MM.1S (cell line): ENCODE measurements at regions not wholly inside any gene's neighbourhood (a gene's known extent, or its start where the extent isn't known, plus 50 kb on each side); places are given as distances from the start of the nearest gene placed in this dataset.

Source experiments
- EZH2 ChIP-seq: fragments of 300-600 bp; sonication (generic); optimal IDR thresholded peaks from 2 replicates; pipeline ENCODE3; 2017; ENCODE audit warnings: low read depth, mild to moderate bottlenecking, antibody characterized with exemption, low read length, mixed read lengths
- TF ChIP-seq, protein P1 (sequence below): fragments of 300-600 bp; sonication (generic); IDR thresholded peaks from 2 replicates; pipeline ENCODE4 v1.5.1; 2016; ENCODE audit warnings: antibody characterized with exemption, low read length, mixed read lengths

DNA sequence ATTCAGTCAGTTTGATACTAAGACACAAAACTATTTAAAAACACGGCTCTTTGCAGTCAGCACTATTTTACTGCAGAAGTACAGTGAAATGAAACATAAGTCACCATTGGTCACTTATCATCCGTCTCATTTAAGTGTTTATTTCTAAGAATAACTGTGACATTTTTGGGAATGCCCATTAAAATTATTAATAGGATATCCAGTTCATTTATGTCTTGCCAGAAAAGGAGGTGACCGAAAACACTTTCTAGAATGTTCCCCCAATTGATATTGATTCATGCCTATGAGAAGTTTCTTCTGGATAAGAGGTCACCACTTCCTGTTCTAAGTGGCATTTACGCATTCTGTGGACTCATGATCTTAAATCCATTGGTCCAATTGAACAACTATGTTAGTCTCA lies 477.3 kb downstream of the LIG4 start:
- no peak for TF ChIP-seq EZH2
- TF ChIP-seq, protein P1, sequence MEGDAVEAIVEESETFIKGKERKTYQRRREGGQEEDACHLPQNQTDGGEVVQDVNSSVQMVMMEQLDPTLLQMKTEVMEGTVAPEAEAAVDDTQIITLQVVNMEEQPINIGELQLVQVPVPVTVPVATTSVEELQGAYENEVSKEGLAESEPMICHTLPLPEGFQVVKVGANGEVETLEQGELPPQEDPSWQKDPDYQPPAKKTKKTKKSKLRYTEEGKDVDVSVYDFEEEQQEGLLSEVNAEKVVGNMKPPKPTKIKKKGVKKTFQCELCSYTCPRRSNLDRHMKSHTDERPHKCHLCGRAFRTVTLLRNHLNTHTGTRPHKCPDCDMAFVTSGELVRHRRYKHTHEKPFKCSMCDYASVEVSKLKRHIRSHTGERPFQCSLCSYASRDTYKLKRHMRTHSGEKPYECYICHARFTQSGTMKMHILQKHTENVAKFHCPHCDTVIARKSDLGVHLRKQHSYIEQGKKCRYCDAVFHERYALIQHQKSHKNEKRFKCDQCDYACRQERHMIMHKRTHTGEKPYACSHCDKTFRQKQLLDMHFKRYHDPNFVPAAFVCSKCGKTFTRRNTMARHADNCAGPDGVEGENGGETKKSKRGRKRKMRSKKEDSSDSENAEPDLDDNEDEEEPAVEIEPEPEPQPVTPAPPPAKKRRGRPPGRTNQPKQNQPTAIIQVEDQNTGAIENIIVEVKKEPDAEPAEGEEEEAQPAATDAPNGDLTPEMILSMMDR: no peak
